Activated naive CD4-positive, alpha-beta T cell treated with anti-CD3 and anti-CD28 coated beads, Interleukin-2, amount 50 U/mL, for 16 hours (primary cell): ENCODE measurements at regions not wholly inside any gene's neighbourhood (a gene's known extent, or its start where the extent isn't known, plus 50 kb on each side); places are given as distances from the start of the nearest gene placed in this dataset.
"Not testable (repeated sequence)": the region's sequence is repeated elsewhere in the genome, so short reads cannot be mapped to it uniquely, and the experiment has no call there.

ENCODE experiments used
- DNase-seq: peaks from one replicate; pipeline ENCODE4 v3.0.0-alpha.2; 2020

DNA sequence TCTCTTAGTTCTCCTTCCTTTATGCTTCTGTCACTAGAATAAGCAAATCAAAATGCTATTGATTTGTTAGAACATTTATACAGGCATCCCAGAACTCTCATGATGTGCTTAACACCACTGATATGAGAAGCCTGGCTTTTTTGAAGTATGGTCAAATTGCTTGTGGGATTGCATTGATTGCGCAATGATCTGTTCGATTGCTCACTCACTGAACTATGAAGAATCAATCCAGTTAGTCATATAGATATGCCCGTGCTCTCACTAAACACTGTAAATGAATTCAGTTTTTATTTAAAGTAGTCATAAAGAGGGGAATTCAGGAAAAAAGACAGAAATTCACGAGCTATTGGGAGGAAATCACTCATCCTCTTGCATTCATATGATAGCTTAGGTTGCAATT lies 1237.8 kb downstream of the SUCLG1 start:
- DNase-seq = no peak

DNA sequence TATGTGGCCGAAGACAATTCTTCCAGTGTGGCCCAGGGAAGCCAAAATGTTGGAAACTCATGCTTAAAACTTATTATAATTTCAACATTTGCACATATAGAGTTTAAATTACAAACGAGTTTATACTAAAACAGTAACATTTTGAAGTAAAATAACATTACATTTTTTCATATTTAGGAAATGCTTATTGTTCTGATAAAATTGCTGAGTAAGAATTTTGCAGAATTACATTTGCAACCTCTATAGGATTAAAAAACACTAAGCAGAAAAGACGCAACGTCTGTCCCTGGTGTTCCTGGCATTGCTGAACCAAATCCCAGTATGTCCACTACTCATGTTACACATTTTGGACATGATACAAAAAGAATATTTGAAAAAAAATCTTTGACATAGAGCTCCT lies 1241.2 kb downstream of the SUCLG1 start:
- no peak for DNase-seq

DNA sequence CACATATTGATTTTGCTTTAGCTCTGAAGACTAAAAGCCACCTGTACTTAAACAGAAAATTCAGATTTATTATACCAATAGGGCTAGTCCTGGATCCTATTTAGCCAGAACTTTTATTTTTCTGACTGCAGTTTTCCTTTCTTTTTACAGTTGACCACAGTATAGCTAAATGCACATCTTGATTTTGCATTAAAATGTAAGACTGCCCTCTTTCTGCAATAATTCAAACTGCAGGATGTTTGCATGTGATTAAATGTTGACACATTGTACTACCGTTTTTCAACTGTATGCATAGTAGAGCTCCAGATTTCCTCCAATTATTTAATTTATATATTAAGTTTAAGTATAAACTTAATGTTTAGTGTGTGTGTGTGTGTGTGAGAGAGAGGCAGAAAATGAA lies 1262.9 kb downstream of the SUCLG1 start:
- DNase-seq = no peak

DNA sequence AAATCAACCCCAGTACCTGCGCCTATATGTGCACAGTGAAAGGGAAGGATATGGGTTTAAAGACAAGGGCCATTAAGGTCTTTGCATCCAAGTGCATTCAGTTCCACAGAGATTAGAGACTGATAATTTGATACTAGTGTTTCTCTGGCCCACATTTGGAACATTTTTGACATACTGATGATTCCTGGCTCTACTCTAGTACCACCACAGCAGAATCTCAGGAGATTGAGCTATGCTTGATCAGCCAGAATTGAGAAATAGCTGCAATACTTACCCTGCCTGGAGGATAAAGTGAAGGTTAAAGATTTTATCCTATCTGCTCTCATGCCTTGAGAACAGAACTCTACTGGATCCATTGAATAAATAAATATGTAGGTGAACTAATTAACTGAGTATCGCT lies 1267.8 kb downstream of the SUCLG1 start:
- no peak for DNase-seq

- no peak for DNase-seq
Observed at GRCh38 chr2:83186105-83186760, 1272.8 kb downstream of the SUCLG1 start.

DNA sequence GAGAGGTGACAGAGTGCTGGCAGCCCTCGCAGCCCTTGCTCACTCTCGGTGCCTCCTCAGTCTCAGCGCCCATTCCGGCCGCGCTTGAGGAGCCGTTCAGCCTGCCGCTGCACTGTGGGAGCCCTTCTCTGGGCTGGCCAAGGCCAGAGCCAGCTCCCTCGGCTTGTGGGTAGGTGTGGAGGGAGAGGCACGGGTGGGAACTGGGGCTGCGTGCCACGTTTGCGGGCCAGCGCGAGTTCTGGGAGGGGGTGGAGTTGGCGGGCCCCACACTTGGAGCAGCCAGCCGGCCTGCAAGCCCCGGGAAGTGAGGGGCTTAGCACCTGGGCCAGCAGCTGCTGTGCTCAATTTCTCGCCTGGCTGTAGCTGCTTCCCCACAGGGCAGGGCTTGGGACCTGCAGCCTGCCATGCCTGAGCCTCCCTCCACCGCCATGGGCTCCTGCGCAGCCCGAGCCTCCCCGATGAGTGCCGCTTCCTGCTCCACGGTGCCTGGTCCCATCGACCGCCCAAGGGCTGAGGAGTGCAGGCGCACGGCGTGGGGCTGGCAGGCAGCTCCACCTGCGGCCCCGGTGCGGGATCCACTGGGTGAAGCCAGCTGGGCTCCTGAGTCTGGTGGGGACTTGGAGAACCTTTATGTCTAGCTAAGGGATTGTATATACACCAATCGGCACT lies 1278.1 kb downstream of the SUCLG1 start:
- not testable (repeated sequence) for DNase-seq

GRCh38 chr2:83176539-83176938 lies 1282.5 kb downstream of the SUCLG1 start:
- no peak for DNase-seq

GRCh38 chr2:83172841-83173240 lies 1286.2 kb downstream of the SUCLG1 start:
- no peak for DNase-seq

- no peak for DNase-seq
Observed at GRCh38 chr2:83168377-83168776, 1290.7 kb downstream of the SUCLG1 start.

DNA sequence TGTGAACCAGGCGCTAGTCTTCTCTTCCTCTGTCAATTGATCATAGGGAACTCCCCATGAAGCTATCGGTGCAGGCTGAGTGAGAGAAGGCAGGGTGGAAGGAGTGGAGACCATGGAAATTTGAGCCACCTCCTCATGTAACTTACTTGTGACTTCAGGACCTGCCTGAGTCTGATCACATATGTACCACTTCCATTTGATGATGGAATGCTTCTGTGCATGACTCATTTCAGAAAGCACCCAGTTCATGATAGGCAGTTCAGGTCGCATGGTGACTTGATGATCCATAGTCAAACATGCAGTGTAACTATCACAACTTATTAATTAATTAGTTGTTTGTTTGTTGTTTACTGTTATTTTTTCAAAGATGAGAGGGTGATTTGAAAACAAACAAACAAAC lies 1296.7 kb downstream of the SUCLG1 start:
- DNase-seq = no peak

DNA sequence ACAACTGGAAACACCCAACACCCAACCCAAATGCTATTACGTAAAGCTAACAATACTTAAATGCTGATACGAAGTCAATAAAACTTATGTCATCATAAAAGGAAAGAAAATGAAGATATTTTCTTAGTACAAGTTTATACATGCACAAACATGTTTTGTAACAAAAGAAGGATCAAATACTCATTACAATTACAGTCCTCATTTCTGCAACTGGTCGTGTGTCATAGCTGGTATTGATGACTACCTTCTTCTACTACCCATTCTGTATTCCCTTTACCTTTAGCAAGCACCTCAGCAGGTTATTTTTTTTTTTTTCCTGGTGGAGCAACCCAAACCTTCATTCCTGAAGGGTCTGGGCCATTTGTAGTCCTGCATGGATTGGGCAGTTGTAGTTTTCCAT lies 1298.5 kb downstream of the SUCLG1 start:
- DNase-seq = no peak

DNA sequence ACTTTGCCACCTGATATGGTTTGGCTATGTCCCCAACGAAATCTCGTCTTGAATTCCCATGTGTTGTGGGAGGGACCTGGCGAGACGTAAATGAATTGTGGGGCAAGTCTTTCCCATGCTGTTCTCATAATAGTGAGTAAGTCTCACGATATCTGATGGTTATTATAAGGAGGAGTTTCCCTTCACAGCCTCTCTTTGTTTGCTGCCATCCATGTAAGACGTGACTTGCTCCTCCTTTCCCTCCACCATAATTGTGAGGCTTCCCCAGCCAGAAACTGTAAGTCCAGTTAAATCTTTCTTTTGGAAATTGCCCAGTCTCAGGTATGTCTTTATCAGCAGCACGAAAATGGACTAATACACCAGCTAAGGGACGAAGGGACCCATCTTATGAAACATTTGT lies 1303.3 kb downstream of the SUCLG1 start:
- no peak for DNase-seq

DNA sequence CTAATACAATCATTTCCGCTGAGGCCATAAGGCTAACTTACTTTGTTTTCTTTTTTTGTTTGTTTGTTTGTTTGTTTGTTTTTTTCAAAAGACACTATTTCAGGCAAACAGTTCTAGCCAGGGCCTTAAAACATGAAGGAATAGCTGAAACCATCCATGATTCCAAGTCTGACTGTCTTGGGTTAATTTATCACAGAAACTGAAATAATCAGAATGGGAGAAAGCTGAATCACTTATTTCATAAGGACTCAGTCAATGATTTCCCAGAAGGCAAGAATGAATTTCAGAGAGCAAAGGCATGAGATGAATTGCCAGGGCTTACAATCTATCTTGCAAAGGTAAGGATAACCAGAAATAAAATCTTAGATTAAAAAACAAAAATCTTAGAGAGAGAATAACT lies 1315.1 kb downstream of the SUCLG1 start:
- no peak for DNase-seq

- DNase-seq = no peak
Observed at GRCh38 chr2:83142934-83143333, 1316.1 kb downstream of the SUCLG1 start.

DNA sequence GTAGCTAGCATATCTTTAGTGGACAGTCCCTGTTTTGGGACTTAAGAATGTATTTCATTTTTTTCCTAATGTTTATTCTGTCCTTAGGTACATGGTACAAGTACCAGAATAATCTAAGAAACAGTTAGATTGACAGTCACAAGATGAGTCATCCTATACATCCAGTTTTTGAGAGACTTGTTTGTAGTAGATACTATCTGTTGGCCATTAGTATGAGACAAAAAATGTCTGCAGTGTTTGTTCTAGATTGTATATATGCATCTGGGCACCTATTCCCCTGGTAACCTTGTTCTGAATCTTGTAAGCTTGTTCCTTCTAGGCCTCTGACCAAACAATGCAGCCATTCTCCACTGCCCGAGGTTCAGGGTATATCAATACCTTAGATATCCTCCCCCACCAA lies 1343.5 kb downstream of the SUCLG1 start:
- DNase-seq = no peak

DNA sequence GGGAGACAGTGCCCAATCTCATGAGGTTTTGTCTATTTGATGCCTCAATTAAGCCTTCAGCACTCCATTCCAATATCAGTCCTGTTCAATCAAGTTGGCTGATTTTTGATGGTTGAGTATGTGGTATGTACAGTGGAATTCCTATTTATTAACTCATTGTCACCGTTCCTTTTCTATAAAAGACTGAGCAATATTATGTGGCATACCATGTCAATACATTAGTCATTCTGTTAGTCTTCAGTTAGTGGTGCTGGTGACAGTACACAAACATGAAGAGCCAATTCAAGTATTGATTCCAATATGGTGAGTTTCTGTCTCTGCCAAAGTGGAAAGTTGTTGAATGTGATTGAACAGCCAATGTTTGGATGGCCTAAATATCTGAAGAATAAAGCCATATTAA lies 1343.9 kb downstream of the SUCLG1 start:
- no peak for DNase-seq

DNA sequence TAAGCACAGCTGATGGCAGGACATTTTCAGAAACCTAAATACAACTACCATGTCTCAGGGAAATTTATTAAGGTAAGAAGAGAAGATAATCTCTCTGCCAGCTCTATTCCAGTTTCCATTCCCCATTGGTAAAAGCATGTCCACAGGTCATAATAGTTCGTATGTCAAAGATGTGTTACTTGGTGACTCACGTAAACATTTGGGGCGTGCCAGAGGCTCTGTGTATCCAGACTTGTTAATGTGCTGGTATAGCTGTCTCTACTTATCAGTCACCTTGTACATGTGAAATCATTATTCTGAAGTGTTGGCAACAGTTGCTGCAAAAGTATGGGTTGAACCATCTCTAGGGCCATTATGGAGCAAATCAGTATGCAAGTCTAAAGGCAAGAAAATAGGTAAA lies 1345.1 kb downstream of the SUCLG1 start:
- DNase-seq = no peak

DNA sequence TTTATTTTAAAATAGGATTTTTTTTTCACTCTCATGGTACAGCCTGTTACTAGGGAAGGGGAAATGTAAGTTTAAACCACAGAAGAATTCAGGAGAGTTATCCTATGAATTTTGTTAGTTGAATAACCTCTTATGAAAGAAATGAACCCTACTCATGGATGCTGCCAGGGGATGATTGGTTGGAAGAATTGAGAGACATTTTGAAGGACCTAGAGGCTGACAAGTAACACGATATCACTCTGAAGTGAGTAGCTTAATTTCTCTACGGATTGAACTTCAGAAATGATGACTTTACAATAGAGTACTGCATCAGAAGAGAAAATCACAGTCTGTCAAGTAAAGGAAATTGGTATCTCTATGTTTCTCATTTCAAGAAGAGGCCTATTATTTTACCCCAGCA lies 1346.2 kb downstream of the SUCLG1 start:
- no peak for DNase-seq

- DNase-seq = no peak
Observed at GRCh38 chr2:83109284-83109683, 1349.8 kb downstream of the SUCLG1 start.

GRCh38 chr2:83106853-83107252 lies 1352.2 kb downstream of the SUCLG1 start:
- DNase-seq = no peak

DNA sequence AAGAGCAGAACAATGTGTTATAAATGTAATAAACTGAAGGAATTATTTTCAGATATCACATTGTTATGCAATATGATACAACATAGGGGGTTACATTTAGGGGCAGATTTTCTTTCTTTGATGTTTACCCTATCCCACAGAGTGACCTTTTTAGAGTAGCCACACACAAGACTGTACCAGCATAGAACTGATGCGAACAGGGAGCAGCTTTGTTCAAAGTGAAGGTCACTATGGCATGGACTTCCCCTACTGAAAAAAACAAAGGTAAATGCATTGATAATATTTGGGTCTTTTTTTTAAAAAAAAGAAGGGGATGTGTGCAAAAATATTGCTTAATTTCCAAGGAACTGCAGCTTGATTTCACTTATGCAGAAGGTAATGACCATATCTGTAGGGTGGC lies 1354.9 kb downstream of the SUCLG1 start:
- no peak for DNase-seq

DNA sequence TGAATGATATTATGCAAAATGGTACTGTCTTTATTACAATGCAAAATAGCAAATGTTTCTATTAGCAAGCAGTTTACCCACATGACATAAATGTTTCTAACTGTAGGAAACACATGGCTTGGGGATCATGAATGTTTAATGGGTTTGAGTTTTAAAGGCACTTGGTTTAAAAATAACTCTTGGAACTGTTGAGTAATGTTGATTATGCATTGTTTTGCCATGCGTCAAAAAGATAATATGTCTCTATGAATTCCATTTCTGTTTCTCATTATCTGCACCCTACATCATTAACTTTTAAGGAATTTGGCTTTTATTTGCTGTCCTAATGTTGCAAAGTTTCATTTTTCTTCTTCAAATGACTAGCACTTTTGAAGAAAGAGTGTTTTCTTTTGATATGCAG lies 1355.5 kb downstream of the SUCLG1 start:
- no peak for DNase-seq

- DNase-seq = not testable (repeated sequence)
Observed at GRCh38 chr2:83089051-83089450, 1370.0 kb downstream of the SUCLG1 start.

DNA sequence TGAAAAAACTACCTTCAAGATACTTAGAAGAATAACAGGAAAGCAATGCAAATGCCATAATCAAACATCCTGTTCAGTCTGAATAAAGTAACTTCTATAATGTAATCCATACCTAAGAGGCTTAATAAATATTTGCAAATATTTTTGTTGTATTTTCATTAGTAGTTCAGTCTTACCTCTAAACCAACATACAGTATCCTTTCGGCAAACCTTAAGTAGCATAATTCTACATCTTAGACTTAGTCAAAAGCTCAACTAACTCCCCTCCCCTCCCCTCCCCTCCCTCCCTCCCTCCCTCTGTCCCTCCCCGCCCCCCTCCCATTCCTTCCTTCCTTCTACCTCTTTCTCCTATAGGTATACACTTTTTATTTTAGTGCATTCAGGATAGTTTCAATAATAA lies 1373.2 kb downstream of the SUCLG1 start:
- DNase-seq = no peak
